HG03354 (cell line): ENCODE measurements at regions not wholly inside any gene's neighbourhood (a gene's known extent, or its start where the extent isn't known, plus 50 kb on each side); places are given as distances from the start of the nearest gene placed in this dataset.

Experiments used
- ATAC-seq: cut with Tn5 transposase; IDR thresholded peaks from one replicate; pipeline ENCODE4 v1.9.1; 2021; ENCODE audit warnings: mild to moderate bottlenecking; ENCODE audit not compliant: unreplicated experiment, poor library complexity, severe bottlenecking

DNA sequence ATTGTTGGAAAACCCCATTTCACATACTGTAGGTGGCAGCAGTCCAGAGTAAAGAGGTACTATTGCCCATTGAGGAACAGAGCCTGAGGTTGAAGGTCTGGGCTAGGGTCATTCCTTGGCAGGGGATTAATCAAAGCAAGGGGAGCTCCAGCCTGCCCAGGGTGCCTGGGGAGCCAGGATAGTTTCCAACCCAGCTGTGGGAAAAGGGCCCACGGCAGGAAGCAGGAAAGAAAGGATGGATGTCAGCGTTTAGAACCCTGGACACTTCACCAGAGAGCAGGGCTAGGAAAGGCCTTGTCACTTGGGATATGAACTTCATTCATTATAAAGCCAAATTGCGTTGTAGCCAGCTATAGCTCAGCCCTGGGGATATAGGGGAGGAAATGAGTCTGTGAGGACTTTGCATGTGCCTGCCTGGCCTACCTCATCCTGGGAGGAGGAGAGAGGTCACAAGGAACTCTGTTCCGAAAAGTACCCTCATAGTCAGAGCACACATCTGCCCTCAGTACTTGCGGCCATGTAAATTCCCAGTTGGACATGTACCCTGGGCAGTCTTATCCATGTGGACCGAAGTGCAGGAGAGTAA, 140.2 kb upstream of the COPS8 start:
- ATAC-seq, result no peak

DNA sequence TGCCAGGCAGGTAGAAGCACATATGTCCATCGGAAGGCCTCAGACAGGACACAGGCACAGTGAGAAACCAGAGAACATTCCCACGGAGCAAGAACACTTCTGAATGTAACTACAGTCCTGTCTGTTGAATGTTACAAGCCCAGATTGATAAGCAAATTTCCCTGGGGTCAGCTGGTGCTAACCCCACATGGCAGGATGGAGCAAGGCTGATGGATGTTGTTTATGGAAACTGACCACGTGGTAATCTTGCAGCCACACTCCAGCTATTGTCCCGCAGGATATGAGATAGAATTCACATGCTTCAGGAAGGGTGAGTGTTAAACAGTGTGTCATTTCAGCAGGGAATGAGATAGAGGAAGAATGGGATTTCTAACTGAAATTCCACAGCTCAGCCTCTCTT, 138.8 kb upstream of the COPS8 start:
- ATAC-seq, result no peak

DNA sequence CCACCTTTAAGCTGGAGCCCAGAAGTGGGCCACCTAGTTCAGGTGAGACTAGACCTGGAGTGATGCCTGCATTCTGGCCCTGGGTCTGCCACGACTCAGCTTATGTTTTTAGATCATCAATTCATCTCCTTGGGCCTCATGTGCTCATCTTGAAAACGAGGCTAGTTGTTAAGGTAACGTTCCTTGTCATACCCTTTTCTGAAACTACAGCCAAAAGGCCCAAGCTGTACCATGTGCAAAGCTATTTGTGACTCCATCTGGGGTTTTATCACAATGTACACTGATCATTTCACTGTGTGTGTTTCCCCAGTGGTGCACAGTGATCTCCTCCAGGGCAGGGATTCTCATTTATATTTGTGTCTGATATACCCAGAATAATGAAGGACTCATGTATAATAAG, 138.4 kb upstream of the COPS8 start:
- no peak for ATAC-seq

DNA sequence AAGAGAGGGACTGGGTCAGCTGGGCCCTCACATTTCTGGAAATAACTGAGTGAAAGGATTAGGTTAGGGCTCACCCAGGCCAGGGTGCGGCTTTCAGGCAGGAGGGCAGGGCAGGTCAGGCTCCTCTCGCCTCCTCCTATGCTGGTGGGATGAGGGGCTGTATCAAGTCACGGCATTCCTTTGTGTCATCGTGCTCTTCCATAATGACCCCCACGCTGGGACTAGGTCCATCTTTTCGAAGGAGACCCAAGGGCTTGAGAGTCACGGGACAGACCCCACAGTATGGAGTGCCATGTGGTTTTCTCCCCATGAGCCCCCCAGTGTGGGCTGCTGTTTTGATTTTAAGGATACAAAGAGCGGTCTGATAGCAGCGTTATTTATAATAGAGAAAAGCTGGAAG, 137.8 kb upstream of the COPS8 start:
- no peak for ATAC-seq

DNA sequence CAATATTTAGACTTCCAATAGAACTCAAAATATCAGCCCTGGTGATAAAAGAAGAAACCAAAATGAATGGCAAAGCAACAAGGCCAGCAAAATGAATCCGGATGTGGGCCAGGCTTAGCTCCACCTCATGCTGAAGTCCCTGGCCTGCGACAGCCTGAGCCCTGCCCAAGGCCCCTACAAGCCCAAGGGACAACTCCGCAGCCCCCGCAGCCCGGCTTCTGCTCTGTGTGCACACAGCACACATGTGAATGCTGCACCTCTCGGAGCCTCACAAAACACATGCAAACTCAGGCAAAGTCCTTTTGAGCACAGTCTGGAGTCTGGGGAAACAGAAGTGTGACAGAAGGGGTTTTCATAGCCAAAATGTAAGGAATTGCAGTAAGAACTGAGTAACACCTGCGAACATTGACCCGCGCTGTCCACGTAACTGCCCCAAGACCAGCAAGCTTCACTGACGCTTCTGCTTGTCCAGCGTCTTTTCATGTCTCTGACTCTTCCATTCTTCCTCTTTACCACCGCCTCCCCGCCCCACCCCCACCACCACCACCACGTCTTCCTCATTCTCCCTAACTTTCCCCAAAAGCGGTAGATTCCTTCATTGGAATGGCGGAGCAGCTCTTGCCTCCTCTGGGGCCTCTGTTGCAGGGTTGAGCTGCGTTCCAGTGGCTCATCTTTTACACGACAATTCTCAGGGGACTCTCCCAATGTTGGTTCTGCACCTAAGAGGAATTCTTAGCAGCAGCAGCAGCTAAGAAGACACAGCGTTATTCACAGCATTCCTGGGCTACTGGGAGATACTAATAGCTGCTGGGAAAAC, 136.4 kb upstream of the COPS8 start:
- no peak for ATAC-seq

DNA sequence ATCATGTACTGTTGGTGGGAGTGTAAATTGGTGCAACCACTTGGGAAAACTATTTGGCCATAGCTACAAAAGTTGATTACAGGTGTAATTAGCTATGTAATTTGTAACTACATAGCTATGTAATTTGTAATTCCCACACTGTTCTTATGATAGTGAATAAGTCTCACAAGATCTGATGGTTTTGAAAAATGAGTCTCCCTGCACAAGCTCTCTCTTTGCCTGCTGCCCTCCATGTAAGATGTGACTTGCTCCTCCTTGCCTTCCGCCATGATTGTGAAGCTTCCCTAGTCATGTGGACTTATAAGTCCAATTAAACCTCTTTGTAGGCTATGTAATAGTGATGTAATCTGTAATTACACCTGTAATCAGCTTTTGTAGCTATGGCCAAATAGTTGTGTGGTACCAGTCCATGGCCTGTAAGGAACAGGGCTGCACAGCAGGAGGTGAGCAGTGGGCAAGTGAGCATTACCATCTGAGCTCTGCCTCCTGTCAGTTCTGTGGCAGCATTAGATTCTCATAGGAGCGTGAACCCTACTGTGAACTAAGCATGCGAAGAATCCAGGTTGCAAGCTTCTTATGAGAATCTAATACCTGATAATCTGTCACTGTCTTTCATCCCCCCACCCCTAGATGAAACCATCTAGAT, 133.7 kb upstream of the COPS8 start:
- ATAC-seq, result no peak

DNA sequence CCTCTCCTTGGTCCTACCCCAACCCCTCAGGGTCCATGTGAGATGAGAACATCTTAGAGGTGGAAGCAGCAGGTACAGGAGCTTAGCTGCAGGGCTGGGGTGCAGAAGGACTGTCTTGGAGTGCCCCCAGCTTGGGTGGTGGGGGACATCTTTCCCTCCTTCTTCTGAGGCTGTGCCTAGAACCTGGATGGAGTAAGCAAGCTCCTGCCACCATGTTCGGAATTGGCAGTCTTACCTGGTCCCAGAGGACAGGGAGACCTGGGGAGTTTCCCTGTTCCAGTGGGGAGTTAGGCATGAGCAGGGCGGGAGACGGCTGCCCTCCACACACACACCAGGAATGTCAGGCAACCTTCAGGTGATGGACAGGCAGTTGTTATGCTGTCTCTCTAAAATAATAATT, 131.0 kb upstream of the COPS8 start:
- no peak for ATAC-seq

DNA sequence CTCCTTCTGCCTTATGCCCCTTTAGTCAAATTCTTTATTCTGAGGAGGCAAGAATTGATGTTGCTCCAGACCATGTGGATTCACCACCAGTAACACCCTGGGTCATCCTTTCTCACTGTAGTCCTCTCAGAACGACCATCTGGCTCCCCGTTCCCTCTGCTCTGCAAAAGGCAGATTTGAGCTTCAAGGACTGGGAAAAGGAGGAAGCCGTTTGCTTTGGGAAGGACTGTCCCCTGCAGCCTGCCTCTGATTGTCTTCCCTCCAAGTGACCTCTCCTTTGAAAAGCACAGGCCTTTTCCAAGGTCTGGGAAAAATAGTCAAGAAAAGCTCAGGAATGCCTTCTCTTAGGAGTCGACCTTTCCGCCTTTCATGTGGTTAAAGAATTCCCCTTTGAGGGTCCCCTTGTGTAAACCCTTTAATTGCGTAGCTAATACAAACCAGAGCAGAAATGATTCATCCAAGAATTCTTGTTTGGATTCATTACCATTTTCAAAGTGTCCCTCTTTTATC, 130.1 kb upstream of the COPS8 start:
- ATAC-seq, result no peak

DNA sequence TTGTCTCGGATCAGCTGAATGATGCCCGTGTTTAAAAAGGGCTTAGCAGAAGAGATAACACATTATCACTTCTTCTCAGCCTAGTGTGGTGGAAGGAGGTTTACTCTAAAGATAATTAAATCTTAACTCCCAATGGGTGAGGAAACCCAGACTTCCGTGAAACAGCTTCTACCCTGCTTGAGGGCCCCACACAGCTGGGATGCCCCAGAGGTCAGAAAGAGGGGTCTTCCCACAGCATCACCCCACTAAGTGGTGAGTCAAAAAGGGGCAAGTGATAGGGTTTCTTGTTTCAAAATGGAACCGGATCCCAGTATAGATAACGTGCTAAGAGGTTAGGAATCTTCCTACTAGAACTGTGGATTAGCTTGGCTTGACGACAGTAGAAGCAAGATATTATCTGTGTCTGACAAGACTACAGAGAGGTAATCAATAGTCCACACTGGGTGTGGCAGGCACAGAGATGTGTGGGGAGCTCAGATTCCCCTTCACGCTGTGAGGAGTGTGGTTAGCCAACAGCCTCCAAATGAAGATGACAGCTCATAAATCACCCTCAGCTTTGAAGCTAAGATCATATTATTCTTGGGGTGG, 129.6 kb upstream of the COPS8 start:
- ATAC-seq, result no peak

DNA sequence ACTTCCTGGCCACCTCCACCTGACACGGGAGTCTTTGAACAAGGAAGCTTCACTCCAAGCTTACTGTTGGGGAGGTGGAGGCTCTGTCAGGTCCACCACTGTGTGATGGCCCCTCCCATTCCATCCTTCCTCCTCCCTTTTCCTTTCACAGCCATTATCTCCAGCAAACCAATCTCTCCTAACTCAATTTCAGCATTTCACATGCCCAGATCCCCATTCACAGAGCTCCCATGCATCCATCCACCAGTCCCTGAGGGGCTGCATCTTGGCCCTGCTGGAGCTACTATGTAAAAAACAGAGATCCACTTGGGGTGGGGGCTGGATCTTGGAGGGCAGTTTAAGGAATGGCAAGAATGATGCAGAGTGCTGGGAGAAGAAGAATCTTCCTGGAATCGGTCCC, 129.0 kb upstream of the COPS8 start:
- no peak for ATAC-seq

DNA sequence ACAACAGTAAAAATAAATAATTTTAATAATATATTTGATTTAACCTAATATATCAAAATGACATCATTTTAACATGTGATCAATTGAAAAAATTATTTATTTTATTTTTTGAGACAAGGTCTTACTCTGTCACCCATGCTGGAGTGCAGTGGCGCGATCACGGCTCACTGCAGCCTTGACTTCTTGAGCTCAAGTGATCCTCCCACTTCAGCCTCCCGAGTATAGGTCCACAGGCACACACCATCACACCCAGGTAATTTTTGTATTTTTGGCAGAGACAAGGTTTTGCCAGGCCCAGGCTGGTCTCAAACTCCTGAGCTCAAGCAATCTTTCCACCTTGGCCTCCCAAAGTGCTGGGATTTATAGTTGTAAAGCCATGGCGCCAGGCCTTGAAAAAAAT, 126.7 kb upstream of the COPS8 start:
- ATAC-seq, result no peak

DNA sequence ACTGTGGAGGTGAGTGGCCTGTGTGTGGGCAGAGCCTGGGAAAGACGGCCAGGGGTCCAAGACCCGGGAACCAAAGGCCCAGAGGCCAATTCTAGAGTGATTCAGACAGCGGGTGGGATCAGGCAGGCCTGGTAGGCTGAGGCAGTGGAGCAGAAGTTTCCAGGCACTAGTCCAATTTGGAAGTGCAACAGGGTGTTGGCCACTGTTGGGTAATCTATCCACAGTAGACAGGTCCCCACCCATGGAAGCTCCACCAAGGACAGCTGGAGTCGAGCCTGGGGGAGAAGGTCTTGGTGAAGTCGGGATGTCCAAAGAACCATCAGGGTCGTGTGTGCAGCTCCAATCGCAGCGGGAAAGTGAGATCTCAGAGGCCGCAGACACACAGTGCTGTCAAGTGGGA, 125.8 kb upstream of the COPS8 start:
- no peak for ATAC-seq

DNA sequence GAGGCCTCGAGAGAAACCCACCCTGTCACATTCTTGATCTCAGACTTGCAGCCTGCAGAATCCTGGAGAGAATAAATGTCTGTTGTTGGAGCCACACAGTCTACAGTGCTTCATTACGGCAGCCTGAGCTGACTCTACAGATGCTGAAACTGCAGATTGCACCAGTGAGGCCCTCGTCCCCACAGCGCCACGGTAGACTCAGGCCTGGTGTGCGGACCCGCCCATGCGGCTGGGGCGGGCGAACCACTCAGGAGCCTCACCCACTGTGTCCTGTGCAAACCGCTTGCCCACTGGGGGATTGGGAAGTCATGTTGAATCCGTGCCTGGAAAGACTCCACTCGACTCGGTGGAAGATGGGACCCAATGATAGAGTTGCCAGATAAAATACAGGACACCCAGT, 125.2 kb upstream of the COPS8 start:
- no peak for ATAC-seq

DNA sequence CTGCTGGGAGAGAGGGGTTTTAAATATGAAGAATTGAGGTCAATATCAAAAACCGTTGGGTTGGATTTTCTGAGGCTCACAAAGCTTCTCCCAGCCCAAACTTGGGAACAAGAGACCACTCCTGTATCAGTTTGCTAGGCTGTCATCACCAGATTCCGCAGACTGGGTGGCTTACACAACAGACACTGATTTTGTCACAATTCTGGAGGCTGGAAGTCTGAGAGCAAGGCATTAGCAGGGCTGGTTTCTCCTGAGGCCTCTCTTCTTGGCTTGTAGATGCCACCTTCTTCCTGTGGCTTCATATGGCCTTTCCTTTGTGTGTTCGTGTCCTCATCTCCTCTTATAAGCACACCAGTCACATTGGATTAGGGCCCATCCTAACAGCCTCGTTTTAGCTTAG, 122.9 kb upstream of the COPS8 start:
- no peak for ATAC-seq

DNA sequence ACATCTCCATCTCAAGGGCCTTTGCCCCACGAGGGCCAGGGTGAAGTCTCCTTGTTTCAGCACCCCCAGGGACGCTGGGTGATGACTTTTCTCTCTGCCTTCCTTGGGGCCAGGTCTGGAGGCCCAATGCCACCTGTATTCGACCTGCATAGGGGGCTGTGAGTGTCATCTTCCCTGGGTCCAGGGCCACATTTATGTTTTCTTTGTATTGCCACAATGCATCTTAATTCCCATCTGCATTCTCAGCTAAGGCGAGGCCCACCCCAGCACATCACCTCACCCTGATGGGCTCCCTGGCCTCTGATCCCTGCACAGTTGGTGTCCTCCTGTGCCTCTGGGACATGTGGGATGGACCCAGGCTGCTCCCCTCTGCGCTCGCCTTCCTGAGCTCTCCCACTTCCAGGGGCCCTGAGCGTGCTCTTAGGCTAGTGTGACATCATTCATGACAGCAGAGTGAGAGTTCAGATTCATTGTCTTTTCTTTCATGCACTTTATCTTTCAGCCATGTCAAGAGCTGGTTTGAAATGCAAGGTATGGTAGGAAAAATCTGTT, 122.0 kb upstream of the COPS8 start:
- no peak for ATAC-seq

DNA sequence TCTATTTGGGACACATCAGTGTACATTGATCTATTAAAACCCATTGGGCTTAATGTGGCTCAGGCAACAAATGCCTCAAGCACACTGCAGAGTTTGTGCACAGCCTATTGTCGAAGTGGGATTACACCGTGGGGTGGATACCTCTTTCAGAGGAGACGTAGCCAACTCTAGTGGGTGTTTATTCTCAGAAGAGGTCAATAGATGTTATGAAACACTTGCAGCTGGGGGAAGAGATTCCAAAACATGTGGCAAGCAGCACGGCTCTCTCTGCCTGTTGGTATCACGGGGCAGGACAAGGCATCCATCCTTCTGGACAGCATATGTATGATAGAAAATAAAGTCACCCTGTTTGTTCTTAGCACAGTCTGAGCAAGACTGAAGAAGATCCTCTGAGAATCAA, 121.4 kb upstream of the COPS8 start:
- ATAC-seq, result no peak

DNA sequence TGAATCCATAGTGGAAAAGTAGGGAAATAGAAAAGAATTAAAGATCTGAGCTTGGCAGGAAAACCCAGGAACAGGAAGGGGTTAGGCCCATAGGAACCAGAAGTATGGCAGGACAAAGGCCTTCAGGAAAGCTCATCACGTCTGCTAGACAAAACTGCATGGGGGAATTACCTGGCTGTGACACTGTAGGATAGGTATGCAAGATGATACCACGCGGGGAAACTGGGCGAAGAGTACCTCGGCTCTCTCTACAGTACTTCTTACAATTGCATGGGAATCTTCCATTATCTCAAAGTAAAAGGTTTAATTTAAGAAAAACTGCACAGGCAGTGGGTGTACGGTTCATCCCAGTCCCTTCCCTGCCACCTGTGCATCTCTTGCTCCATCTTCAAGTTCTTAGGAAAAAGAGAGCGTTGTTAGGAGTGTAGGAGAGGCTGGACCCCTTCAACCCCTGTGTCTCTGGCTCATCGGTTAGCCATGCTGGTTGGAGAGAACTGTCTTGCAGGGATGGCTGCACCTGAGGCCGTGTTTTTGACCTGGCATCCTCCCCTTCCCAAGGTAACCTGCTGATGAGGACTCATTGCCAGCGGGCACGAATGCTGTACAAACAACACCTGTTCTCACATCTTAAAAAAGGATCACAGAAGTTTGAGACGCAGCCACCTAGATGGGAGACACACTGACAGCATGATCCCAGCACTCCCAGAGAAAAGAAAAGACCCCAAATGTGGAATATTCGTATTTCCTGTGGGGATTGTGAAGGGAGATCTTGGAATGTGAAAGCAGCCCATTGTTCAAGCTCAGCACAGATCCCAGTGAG, 120.5 kb upstream of the COPS8 start:
- no peak for ATAC-seq

DNA sequence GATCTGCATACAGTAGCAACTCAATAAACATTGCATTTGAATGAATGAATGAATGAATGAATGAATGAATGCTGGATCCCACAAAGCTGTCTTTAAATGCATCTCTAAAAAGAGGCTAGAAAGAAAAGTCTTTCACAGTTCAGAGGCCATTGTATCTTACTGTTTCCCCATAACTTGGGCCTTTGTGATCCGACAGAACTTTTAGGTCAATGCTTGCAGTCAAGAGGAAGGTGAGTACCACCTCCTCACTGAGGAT, 119.9 kb upstream of the COPS8 start:
- no peak for ATAC-seq

DNA sequence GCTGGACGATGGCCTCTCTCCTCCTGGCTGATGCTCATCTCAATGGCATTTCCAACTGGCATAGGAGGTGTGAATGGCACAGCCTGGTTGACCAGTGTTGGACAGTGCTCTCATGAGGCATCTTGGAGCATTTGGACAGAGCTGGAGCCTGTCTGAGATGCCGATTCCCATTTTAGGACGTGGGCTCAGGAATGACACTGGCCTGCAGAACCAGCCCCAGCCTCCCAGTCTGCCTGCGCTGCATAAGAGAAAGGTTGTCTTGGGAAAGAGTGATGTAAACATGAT, 118.2 kb upstream of the COPS8 start:
- no peak for ATAC-seq
